HG03103 (cell line): ENCODE measurements at regions not wholly inside any gene's neighbourhood (a gene's known extent, or its start where the extent isn't known, plus 50 kb on each side); places are given as distances from the start of the nearest gene placed in this dataset.

ENCODE experiments used
- ATAC-seq: cut with Tn5 transposase; IDR thresholded peaks from one replicate; pipeline ENCODE4 v1.9.1; 2021; ENCODE audit warnings: low read depth; ENCODE audit not compliant: unreplicated experiment

GRCh38 chr16:87067836-87068761 lies 249.1 kb downstream of the C16orf95 start:
- no peak for ATAC-seq

GRCh38 chr16:87068762-87069150 lies 248.4 kb downstream of the C16orf95 start:
- no peak for ATAC-seq

GRCh38 chr16:87070657-87071056 lies 246.5 kb downstream of the C16orf95 start:
- no peak for ATAC-seq

GRCh38 chr16:87072101-87072500 lies 245.1 kb downstream of the C16orf95 start:
- no peak for ATAC-seq

GRCh38 chr16:87074641-87075318 lies 242.4 kb downstream of the C16orf95 start:
- ATAC-seq: peak; percentile 94

- no peak for ATAC-seq
Observed at GRCh38 chr16:87075319-87075860, 241.8 kb downstream of the C16orf95 start.

- no peak for ATAC-seq
Observed at GRCh38 chr16:87076331-87076949, 240.8 kb downstream of the C16orf95 start.

GRCh38 chr16:87076950-87077749 lies 240.0 kb downstream of the C16orf95 start:
- ATAC-seq: no peak

- ATAC-seq: no peak
Observed at GRCh38 chr16:87077750-87078127, 239.5 kb downstream of the C16orf95 start.

- ATAC-seq: no peak
Observed at GRCh38 chr16:87080571-87081167, 236.5 kb downstream of the C16orf95 start.

GRCh38 chr16:87085441-87085840 lies 231.8 kb downstream of the C16orf95 start:
- no peak for ATAC-seq

GRCh38 chr16:87086156-87086555 lies 231.0 kb downstream of the C16orf95 start:
- ATAC-seq: no peak

GRCh38 chr16:87086575-87086974 lies 230.6 kb downstream of the C16orf95 start:
- no peak for ATAC-seq

GRCh38 chr16:87092958-87093357 lies 224.2 kb downstream of the C16orf95 start:
- no peak for ATAC-seq

- ATAC-seq: no peak
Observed at GRCh38 chr16:87093804-87094555, 223.2 kb downstream of the C16orf95 start.

- ATAC-seq: no peak
Observed at GRCh38 chr16:87094556-87094865, 222.7 kb downstream of the C16orf95 start.

GRCh38 chr16:87095271-87095670 lies 221.9 kb downstream of the C16orf95 start:
- ATAC-seq: no peak

- no peak for ATAC-seq
Observed at GRCh38 chr16:87096746-87097333, 220.4 kb downstream of the C16orf95 start.

- no peak for ATAC-seq
Observed at GRCh38 chr16:87098361-87098760, 218.8 kb downstream of the C16orf95 start.
